Astrocyte of the spinal cord (primary cell): ENCODE measurements at regions not wholly inside any gene's neighbourhood (a gene's known extent, or its start where the extent isn't known, plus 50 kb on each side); places are given as distances from the start of the nearest gene placed in this dataset.
A peak's percentile ranks its signal among the peaks of the same experiment; 100 is the strongest.

ENCODE experiments used
- DNase-seq: peaks from one replicate; pipeline ENCODE4 v3.0.0; 2011; ENCODE audit warnings: low read depth, low spot score
- H3K4me3 ChIP-seq: 2 replicates; pipeline ENCODE4 v1.5.1; 2011; ENCODE audit warnings: low read depth, mild to moderate bottlenecking, low read length, moderate library complexity
- CTCF ChIP-seq: IDR thresholded peaks from 2 replicates; pipeline ENCODE4 v1.5.1; 2012; ENCODE audit warnings: low read depth, mild to moderate bottlenecking, low read length, inconsistent platforms
- in situ Hi-C: cut with HindIII; loops from 2 replicates; pipeline ENCODE4 v1.10.0; 2017; ENCODE audit warnings: low sequenced_read_pairs

GRCh38 chr6:105797983-105798453 lies 288.1 kb upstream of the PRDM1 start:
- no peak for DNase-seq
- H3K4me3 ChIP-seq, result no peak overlapping the region
- in situ Hi-C loops, result no loop called here
- no peak for TF ChIP-seq CTCF

- in situ Hi-C loops, result no loop called here
- no peak overlapping the region for H3K4me3 ChIP-seq
Measured at GRCh38 chr6:105797286-105797979, 288.7 kb upstream of the PRDM1 start.

GRCh38 chr6:105795913-105796517 lies 290.1 kb upstream of the PRDM1 start:
- no peak for TF ChIP-seq CTCF
- no peak overlapping the region for H3K4me3 ChIP-seq
- no peak for DNase-seq
- in situ Hi-C loops, result no loop called here

More at GRCh38 chr6:105797286-105797979, 288.7 kb upstream of the PRDM1 start:
- no peak for TF ChIP-seq CTCF
- no peak for DNase-seq

GRCh38 chr6:105795366-105795765 lies 290.8 kb upstream of the PRDM1 start:
- TF ChIP-seq CTCF, result no peak
- H3K4me3 ChIP-seq, result no peak overlapping the region
- DNase-seq, result no peak
- in situ Hi-C loops, result no loop called here

GRCh38 chr6:105794870-105795269 lies 291.3 kb upstream of the PRDM1 start:
- DNase-seq, result no peak
- no peak for TF ChIP-seq CTCF
- no peak overlapping the region for H3K4me3 ChIP-seq
- in situ Hi-C loops, result no loop called here

- no peak overlapping the region for H3K4me3 ChIP-seq
- in situ Hi-C loops, result no loop called here
- peak; percentile 24 for DNase-seq
- no peak for TF ChIP-seq CTCF
Measured at GRCh38 chr6:105794239-105794638, 291.9 kb upstream of the PRDM1 start.
